ENCODE measurements at regions not wholly inside any gene's neighbourhood (a gene's known extent, or its start where the extent isn't known, plus 50 kb on each side); places are given as distances from the start of the nearest gene placed in this dataset.

GRCh38 chr12:28708918-28709371 lies 440.1 kb upstream of the FAR2 start:
- no peak for TF ChIP-seq CTCF (IDR thresholded peaks at IDR 0.05)
- Mint-ChIP-seq H3K27ac (no peak overlapping the region), H3K4me1 (no peaks in the 10 kb centered on the region), H3K27me3 (ENCODE audit: low read depth, poor library complexity) (no peaks in the 10 kb centered on the region), H3K9me3 (peaks cover under 1% of the 10 kb centered on the region), H3K4me3 (no peak overlapping the region), H3K36me3 (ENCODE audit: low read depth) (no peaks in the 10 kb centered on the region)
- DNase-seq, result no peak

- Mint-ChIP-seq H3K4me3 (no peak overlapping the region), H3K36me3 (ENCODE audit: low read depth) (no peaks in the 10 kb centered on the region), H3K27me3 (ENCODE audit: low read depth, poor library complexity) (no peaks in the 10 kb centered on the region), H3K4me1 (no peaks in the 10 kb centered on the region), H3K9me3 (no peaks in the 10 kb centered on the region), H3K27ac (no peak overlapping the region)
- no peak for DNase-seq
- no peak for TF ChIP-seq CTCF (IDR thresholded peaks at IDR 0.05)
These were observed 438.9 kb upstream of the FAR2 start for GRCh38 chr12:28709986-28710685.

- H3K4me1 Mint-ChIP-seq, result no peaks in the 10 kb centered on the region
These were observed 438.2 kb upstream of the FAR2 start for GRCh38 chr12:28710882-28711281.

GRCh38 chr12:28711421-28711820 lies 437.7 kb upstream of the FAR2 start:
- Mint-ChIP-seq H3K27ac (no peak overlapping the region), H3K27me3 (ENCODE audit: low read depth, poor library complexity) (no peaks in the 10 kb centered on the region), H3K9me3 (no peaks in the 10 kb centered on the region), H3K4me3 (no peak overlapping the region), H3K4me1 (no peaks in the 10 kb centered on the region), H3K36me3 (ENCODE audit: low read depth) (no peaks in the 10 kb centered on the region)
- no peak for DNase-seq
- no peak for TF ChIP-seq CTCF (IDR thresholded peaks at IDR 0.05)

More at GRCh38 chr12:28710882-28711281, 438.2 kb upstream of the FAR2 start:
- DNase-seq, result no peak
- no peaks in the 10 kb centered on the region for H3K27me3 Mint-ChIP-seq (ENCODE audit: low read depth, poor library complexity)
- H3K36me3 Mint-ChIP-seq (ENCODE audit: low read depth), result no peaks in the 10 kb centered on the region
- H3K9me3 Mint-ChIP-seq, result no peaks in the 10 kb centered on the region
- H3K4me3 Mint-ChIP-seq, result no peak overlapping the region
- TF ChIP-seq CTCF (IDR thresholded peaks at IDR 0.05), result no peak
- no peak overlapping the region for H3K27ac Mint-ChIP-seq

GRCh38 chr12:28742791-28743190 lies 406.3 kb upstream of the FAR2 start:
- no peak for DNase-seq
- no peaks in the 10 kb centered on the region for H3K9me3 Mint-ChIP-seq
- no peak overlapping the region for H3K4me3 Mint-ChIP-seq
- no peaks in the 10 kb centered on the region for H3K4me1 Mint-ChIP-seq
- no peaks in the 10 kb centered on the region for H3K36me3 Mint-ChIP-seq (ENCODE audit: low read depth)
- peak overlapping the region; percentile 40 for H3K27ac Mint-ChIP-seq
- no peak for TF ChIP-seq CTCF (IDR thresholded peaks at IDR 0.05)
- H3K27me3 Mint-ChIP-seq (ENCODE audit: low read depth, poor library complexity), result no peaks in the 10 kb centered on the region

- no peak for TF ChIP-seq CTCF (IDR thresholded peaks at IDR 0.05)
These were observed 402.2 kb upstream of the FAR2 start for GRCh38 chr12:28746734-28747325.

More at GRCh38 chr12:28746734-28747325, 402.2 kb upstream of the FAR2 start:
- Mint-ChIP-seq H3K27ac (no peak overlapping the region), H3K9me3 (no peaks in the 10 kb centered on the region), H3K4me3 (no peak overlapping the region), H3K4me1 (no peaks in the 10 kb centered on the region), H3K36me3 (ENCODE audit: low read depth) (no peaks in the 10 kb centered on the region), H3K27me3 (ENCODE audit: low read depth, poor library complexity) (no peaks in the 10 kb centered on the region)
- no peak for DNase-seq

Data from nephron progenitor cell (in vitro differentiated cells).